Mesodermal cell (in vitro differentiated cells): ENCODE measurements at regions not wholly inside any gene's neighbourhood (a gene's known extent, or its start where the extent isn't known, plus 50 kb on each side); places are given as distances from the start of the nearest gene placed in this dataset.

Experiments
- H3K27ac ChIP-seq: 2 replicates; pipeline ENCODE4 v1.7.0; 2013; ENCODE audit warnings: mild to moderate bottlenecking, low read depth, low read length, moderate library complexity; ENCODE audit not compliant: severe bottlenecking
- H3K36me3 ChIP-seq: 2 replicates; pipeline ENCODE4 v1.7.1; 2013; ENCODE audit warnings: mild to moderate bottlenecking, low read length, moderate library complexity; ENCODE audit not compliant: control insufficient read depth, insufficient read depth
- H3K4me1 ChIP-seq: one replicate; pipeline ENCODE4 v1.7.1; 2013; ENCODE audit warnings: mild to moderate bottlenecking, low read length; ENCODE audit not compliant: insufficient read depth, control insufficient read depth, poor library complexity, severe bottlenecking
- H3K4me3 ChIP-seq: 2 replicates; pipeline ENCODE4 v1.7.0; 2013; ENCODE audit warnings: low read length, control low read depth, mild to moderate bottlenecking; ENCODE audit not compliant: insufficient read depth, poor library complexity, severe bottlenecking; ENCODE audit errors: extremely low read depth
- H3K9me3 ChIP-seq: 2 replicates; pipeline ENCODE4 v1.7.1; 2013; ENCODE audit warnings: mild to moderate bottlenecking, low read length, moderate library complexity; ENCODE audit not compliant: control insufficient read depth
- WGBS, 2 experiments: methylation state at CpG; one replicate each; pipeline ENCODE4 v1.1.5; 2013; ENCODE audit warnings: missing lambda C conversion rate in 2 of 2; ENCODE audit not compliant: insufficient coverage in 2 of 2; 5-methylcytosine and 5-hydroxymethylcytosine counted together

GRCh38 chr3:22901684-22902083, 301.4 kb upstream of the UBE2E2 start:
- Histone ChIP-seq H3K36me3 (no peaks in the 10 kb centered on the region), H3K4me3 (no peak overlapping the region), H3K27ac (no peak overlapping the region), H3K4me1 (no peaks in the 10 kb centered on the region), H3K9me3 (peaks cover 5% of the 10 kb centered on the region)

- no peak overlapping the region for H3K27ac ChIP-seq
- H3K9me3 ChIP-seq = no peaks in the 10 kb centered on the region
- H3K4me1 ChIP-seq = no peaks in the 10 kb centered on the region
- no peaks in the 10 kb centered on the region for H3K36me3 ChIP-seq
- no peak overlapping the region for H3K4me3 ChIP-seq
- no CpG with 5 or more reads among the region's 1 CpG for WGBS, 2 experiments
Observed at GRCh38 chr3:22907161-22907780, 295.9 kb upstream of the UBE2E2 start.

GRCh38 chr3:22907796-22908195, 295.3 kb upstream of the UBE2E2 start:
- H3K4me1 ChIP-seq = no peaks in the 10 kb centered on the region
- no peak overlapping the region for H3K27ac ChIP-seq
- 80% methylated on average over 1 of the region's 2 CpGs for WGBS, 2 experiments
- no peak overlapping the region for H3K4me3 ChIP-seq
- H3K36me3 ChIP-seq = no peaks in the 10 kb centered on the region
- H3K9me3 ChIP-seq = no peaks in the 10 kb centered on the region

GRCh38 chr3:22908989-22909507, 294.1 kb upstream of the UBE2E2 start:
- Histone ChIP-seq H3K4me1 (no peaks in the 10 kb centered on the region), H3K9me3 (no peaks in the 10 kb centered on the region), H3K36me3 (no peaks in the 10 kb centered on the region), H3K4me3 (no peak overlapping the region), H3K27ac (no peak overlapping the region)
- 76 to 83% methylated on average over 2 of the region's 3 CpGs for WGBS, 2 experiments

- WGBS, 2 experiments = 50 to 80% methylated on average over 1 to 2 of the region's 2 CpGs
- Histone ChIP-seq H3K9me3 (no peaks in the 10 kb centered on the region), H3K4me1 (no peaks in the 10 kb centered on the region), H3K27ac (no peak overlapping the region), H3K4me3 (no peak overlapping the region), H3K36me3 (no peaks in the 10 kb centered on the region)
Observed at GRCh38 chr3:22916933-22917332, 286.2 kb upstream of the UBE2E2 start.

GRCh38 chr3:22920006-22920405, 283.1 kb upstream of the UBE2E2 start:
- Histone ChIP-seq H3K36me3 (no peaks in the 10 kb centered on the region), H3K4me1 (no peaks in the 10 kb centered on the region)

GRCh38 chr3:22922317-22922716, 280.8 kb upstream of the UBE2E2 start:
- Histone ChIP-seq H3K9me3 (no peaks in the 10 kb centered on the region), H3K4me3 (no peak overlapping the region), H3K4me1 (no peaks in the 10 kb centered on the region), H3K36me3 (no peaks in the 10 kb centered on the region), H3K27ac (no peak overlapping the region)
- WGBS, 2 experiments = no CpG with 5 or more reads among the region's 3 CpGs

More at GRCh38 chr3:22920006-22920405, 283.1 kb upstream of the UBE2E2 start:
- WGBS, 2 experiments = 78 to 86% methylated on average over 1 to 2 of the region's 3 CpGs
- no peaks in the 10 kb centered on the region for H3K9me3 ChIP-seq
- H3K27ac ChIP-seq = no peak overlapping the region
- H3K4me3 ChIP-seq = no peak overlapping the region

GRCh38 chr3:22923711-22924110, 279.4 kb upstream of the UBE2E2 start:
- no peaks in the 10 kb centered on the region for H3K4me1 ChIP-seq
- no peak overlapping the region for H3K27ac ChIP-seq
- no CpG with 5 or more reads among the region's 2 CpGs for WGBS, 2 experiments
- no peaks in the 10 kb centered on the region for H3K36me3 ChIP-seq
- H3K4me3 ChIP-seq = no peak overlapping the region
- no peaks in the 10 kb centered on the region for H3K9me3 ChIP-seq

GRCh38 chr3:22928216-22929110, 274.7 kb upstream of the UBE2E2 start:
- H3K27ac ChIP-seq = peak overlapping the region; percentile 13
- no peaks in the 10 kb centered on the region for H3K4me1 ChIP-seq
- no peak overlapping the region for H3K4me3 ChIP-seq
- WGBS, 2 experiments = 83 to 100% methylated on average over 1 to 7 of the region's 8 CpGs
- H3K36me3 ChIP-seq = no peaks in the 10 kb centered on the region
- no peaks in the 10 kb centered on the region for H3K9me3 ChIP-seq

GRCh38 chr3:22933051-22933840, 269.9 kb upstream of the UBE2E2 start:
- H3K9me3 ChIP-seq = no peaks in the 10 kb centered on the region
- H3K4me1 ChIP-seq = no peaks in the 10 kb centered on the region
- no peaks in the 10 kb centered on the region for H3K36me3 ChIP-seq
- WGBS, 2 experiments = 97 to 100% methylated on average over 4 of the region's 5 CpGs
- no peak overlapping the region for H3K4me3 ChIP-seq
- H3K27ac ChIP-seq = no peak overlapping the region
